ENCODE measurements at regions not wholly inside any gene's neighbourhood (a gene's known extent, or its start where the extent isn't known, plus 50 kb on each side); places are given as distances from the start of the nearest gene placed in this dataset.

DNA sequence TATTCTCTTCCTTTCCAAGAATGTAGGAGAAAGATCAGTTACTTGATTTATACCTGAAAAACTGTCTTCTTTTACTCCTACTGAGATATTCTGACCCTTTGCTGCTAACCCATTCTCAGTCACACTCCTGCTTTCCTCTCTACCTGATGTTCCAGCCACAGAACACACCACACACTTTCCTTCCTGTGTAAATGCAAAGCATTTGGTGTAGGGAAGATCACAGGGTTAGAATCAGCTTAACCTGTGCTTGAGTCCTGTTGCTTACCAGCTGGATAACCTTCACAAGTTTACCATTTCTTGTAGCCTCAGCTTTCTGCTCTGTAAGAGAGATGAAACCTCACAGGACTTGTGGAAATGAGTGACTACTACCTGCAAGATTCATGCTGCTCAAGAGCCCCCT is 489.8 kb upstream of the GOLIM4 start:
- no peak for DNase-seq (ENCODE audit: low spot score)

- no peak for DNase-seq (ENCODE audit: low spot score)
These were observed 488.3 kb upstream of the GOLIM4 start for GRCh38 chr3:168583977-168584376.

- DNase-seq (ENCODE audit: low spot score) = no peak
These were observed 486.8 kb upstream of the GOLIM4 start for GRCh38 chr3:168582503-168582902.

DNA sequence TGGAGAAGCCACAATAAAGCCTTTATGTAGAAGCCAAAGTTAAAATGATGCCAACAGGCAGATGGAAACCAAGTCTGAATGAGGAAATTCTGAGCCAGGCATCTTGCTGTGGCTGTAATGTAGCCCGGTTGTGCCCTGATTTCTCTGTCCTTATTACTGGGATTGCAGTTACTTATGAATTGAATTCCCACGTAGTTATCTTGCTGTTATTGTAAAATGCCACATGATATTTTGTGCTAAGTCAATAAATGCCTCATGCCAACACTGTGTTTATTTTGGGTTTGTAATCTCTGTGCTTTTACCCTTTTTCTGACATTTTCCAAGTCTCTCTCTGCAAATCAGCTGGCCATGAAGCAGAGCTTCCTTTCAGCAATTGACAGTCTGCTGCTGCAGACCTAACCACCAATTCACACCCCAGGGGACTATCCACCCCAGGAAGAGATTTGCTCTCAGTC is 486.1 kb upstream of the GOLIM4 start:
- no peak for DNase-seq (ENCODE audit: low spot score)

- DNase-seq (ENCODE audit: low spot score) = no peak
These were observed 483.3 kb upstream of the GOLIM4 start for GRCh38 chr3:168579010-168579409.

GRCh38 chr3:168575750-168576149 is 480.0 kb upstream of the GOLIM4 start:
- DNase-seq (ENCODE audit: low spot score) = no peak

DNA sequence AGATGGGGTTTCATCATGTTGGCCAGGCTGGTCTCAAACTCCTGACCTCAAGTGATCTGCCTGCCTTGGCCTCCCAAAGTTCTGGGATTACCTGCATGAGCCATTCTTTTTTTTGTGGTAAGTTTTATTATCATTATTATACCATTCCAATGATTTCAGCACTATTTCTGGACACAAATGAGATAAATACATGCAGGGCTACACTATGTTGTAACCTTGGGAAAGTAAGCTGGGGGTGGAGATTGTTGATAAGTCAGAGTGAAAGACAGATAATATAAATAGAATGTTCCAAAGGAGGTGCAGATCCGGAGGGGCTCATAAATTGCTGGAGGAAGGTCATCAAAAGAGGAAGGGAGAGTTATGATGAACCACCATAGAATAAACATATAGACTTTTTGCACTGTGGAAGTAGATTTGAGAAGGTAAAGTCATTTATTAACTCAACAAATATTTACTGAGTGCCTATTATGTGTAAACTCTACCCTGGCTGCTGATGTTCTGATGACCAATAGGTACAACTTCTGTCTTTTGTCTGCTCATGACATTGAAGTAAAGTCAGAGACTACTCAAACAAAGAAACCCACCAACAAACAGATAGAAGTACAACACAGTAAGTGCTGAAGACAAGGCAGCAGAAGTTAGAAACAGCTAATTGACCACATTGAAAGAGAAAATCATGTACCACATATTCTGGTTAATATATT is 478.9 kb upstream of the GOLIM4 start:
- DNase-seq (ENCODE audit: low spot score) = no peak

DNA sequence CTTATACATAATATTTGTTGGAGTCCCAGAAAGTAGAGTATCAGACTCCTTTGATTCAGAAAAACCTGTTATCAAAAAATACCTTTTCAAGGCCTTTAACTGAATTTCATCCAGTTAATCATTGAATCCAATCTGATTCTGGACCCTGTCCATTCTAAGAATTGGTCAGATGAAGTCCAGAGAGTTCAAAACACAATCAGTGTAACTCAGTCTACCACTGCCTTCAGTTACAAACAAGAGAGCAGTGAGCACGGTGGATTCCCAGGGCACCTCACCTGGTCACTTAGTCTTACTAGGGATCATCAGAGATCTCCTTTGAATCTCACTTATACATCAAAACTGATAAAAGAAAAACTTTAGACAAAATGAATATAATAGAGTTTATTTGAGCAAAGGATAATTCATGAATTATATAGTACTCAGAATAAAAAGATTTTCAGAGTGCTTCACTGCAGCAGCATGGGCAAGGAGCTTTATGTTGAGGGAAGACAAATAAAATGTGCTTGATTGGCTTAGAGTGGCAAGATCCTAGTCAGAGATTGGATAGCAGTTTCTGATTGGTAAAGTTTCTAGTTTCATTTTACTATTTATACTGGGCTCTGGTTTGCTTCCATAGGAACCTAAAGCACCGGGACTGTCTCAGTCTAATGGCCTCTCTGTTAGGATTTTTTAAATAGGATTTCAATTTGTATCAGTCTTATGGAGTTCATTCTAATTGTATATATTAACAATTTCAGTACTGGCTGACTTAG is 474.9 kb upstream of the GOLIM4 start:
- no peak for DNase-seq (ENCODE audit: low spot score)

- no peak for DNase-seq (ENCODE audit: low spot score)
These were observed 463.1 kb upstream of the GOLIM4 start for GRCh38 chr3:168558728-168559411.

- no peak for DNase-seq (ENCODE audit: low spot score)
These were observed 456.5 kb upstream of the GOLIM4 start for GRCh38 chr3:168552251-168552650.

- DNase-seq (ENCODE audit: low spot score) = no peak
These were observed 453.0 kb upstream of the GOLIM4 start for GRCh38 chr3:168548719-168549118.

DNA sequence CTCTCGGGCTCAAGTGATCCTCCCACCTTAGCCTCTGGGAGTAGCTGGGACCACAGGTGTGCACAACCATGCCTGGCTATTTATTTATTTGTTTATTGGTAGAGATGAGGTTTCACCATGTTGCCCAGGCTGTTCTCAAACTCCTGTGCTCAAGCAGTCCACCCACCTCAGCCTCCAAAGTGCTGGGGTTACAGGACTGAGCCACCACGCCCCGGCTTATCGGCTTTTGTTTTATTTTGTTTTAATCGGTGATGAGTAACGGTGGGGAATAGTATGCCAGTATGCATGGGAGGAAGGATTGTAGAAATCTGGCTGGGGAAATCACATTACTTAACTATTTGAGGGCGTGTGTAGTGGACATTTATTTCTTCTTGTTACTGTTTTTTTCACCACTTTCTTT is 451.0 kb upstream of the GOLIM4 start:
- DNase-seq (ENCODE audit: low spot score) = no peak

DNA sequence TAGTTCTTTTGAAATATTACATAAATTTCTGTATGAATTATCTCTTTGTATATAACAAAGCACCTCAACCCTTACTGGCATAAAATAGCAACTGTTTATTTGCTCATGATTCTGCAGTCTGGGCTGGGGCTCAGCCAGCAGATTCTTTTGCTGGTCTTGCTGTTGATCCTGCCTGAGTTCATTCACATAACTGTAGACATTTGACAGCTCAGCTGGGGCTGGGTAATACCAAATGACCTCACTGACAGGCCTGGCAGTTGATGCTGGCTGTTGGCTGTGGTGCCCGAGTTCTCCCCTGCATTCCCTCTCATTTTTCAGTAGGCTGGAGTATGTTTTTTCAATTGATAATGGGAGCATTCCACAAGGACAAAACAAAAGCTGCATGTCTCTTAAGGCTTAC is 449.9 kb upstream of the GOLIM4 start:
- DNase-seq (ENCODE audit: low spot score) = peak; percentile 66

DNA sequence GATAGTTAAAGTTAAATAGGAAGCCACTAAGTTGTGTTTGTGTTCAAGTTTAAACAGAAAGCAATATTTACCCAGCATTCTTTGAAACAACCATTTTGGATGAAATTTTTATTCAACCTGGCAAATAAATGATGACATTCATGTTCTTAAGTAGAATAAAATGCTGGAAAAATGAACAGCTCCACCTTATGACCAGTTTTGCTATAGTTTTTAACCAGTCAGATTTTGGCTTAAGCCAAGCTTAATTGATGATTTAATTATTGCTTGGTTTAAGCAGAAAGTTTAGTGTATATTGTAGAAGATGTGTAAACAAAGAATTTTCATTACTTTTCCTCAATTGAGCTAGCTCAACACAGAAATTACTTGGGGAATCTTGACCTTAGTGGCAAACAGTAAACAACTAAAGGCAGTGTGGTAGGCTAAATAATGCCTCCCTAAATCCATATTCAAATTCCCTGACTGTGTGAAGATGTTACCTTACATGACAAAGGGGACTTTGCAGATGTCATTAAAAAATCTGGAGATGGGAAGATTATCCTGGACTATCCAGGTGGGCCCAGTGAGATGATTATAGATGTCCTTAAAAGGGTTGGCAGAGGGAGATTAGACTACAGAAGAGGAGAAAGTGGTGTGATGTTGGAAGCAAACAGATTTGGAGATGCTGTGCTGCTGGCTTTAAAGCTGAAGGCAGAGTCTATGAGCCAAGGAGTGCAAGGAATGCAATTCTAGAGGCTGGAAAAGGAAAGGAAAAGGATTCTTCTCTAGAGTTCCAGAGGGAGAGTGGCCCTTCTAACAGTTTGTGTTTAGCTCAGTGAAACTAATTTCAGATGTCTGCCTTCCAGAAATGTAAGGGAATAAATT is 448.6 kb upstream of the GOLIM4 start:
- no peak for DNase-seq (ENCODE audit: low spot score)

DNA sequence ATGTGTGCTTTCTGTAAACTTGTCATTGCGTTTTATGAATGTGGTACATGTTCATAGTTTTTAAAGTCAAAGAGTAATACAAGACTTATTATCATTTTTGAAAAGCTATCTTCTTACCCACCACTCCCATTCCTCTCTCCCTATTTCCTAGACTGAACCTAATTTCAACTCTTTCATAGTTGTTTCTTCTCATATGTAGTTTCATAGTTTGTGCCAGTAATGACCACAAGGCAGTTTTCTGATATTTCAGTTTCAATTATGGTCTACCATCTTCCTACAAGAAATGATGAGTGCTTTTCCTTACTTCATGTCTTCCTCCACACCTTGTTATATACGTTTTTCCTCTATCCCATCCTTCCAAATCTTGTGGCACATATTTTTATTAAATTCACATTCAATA is 445.0 kb upstream of the GOLIM4 start:
- DNase-seq (ENCODE audit: low spot score) = no peak

GRCh38 chr3:168539909-168540308 is 444.2 kb upstream of the GOLIM4 start:
- DNase-seq (ENCODE audit: low spot score) = no peak

DNA sequence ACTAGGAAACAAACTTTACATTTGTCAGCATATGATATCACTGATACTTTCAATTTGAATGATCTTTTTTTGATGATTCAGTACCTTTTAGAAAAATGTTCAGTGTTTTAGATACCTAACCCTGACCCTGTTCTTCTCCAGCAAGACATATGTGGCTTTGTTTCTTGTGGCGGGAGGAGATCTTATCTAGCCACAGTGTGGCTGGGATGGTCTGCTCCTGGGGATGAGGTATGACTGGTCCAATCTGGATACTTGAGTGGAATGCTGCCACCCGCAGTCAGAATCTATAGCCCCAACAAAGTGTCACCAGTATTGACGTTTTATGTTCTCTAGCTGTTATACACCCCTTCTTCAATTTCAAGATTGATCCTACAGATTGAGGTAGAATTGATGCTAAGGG is 439.0 kb upstream of the GOLIM4 start:
- no peak for DNase-seq (ENCODE audit: low spot score)

- DNase-seq (ENCODE audit: low spot score) = no peak
These were observed 437.9 kb upstream of the GOLIM4 start for GRCh38 chr3:168533600-168533999.

GRCh38 chr3:168532135-168532534 is 436.4 kb upstream of the GOLIM4 start:
- no peak for DNase-seq (ENCODE audit: low spot score)

DNA sequence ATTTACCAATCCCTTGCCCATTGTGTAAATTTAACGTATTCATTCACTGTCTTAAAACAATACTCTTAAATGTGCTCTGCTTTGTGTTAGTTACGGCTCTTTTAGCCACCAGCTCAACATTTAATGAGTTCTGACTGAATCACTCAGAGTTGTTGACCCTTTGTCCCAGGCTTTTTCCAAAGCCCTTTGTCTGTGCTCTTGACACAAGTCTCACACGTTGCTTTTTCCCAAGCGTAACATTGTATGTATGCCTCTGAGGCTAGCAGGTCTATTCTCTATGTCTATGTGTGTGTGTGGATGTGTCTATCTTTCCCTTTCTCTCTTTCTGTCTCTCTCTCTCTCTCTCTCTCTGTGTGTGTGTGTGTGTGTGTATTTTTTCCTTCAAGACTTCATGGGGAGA is 435.4 kb upstream of the GOLIM4 start:
- no peak for DNase-seq (ENCODE audit: low spot score)

- DNase-seq (ENCODE audit: low spot score) = no peak
These were observed 428.4 kb upstream of the GOLIM4 start for GRCh38 chr3:168524129-168524528.
